Esophagus squamous epithelium (tissue), 5 donors: ENCODE measurements at regions not wholly inside any gene's neighbourhood (a gene's known extent, or its start where the extent isn't known, plus 50 kb on each side); places are given as distances from the start of the nearest gene placed in this dataset.

Source experiments
- DNase-seq: peaks from one replicate; lab custom pipeline; 2025; lab: John Stamatoyannopoulos, UW
- H3K27ac ChIP-seq, 4 donors: fragments of 200-600 bp; sonication (generic); one replicate each; pipeline ENCODE4 v1.5.1; 2016 to 2019; ENCODE audit warnings: mild to moderate bottlenecking in 1 of 4
- H3K27me3 ChIP-seq, 4 donors: fragments of 200-600 bp; sonication (generic); 1 replicate in 3 of 4; 2 replicates in 1 of 4; pipeline versions ENCODE4 v1.5.1 to v1.6.0; 2017 to 2021; ENCODE audit warnings: antibody characterized with exemption in 1 of 4
- H3K36me3 ChIP-seq, 3 donors: fragments of 200-600 bp; sonication (generic); one replicate each; pipeline ENCODE4 v1.5.1; 2016 to 2019
- H3K4me1 ChIP-seq, 3 donors: fragments of 200-600 bp; sonication (generic); one replicate each; pipeline ENCODE4 v1.5.1; 2017 to 2019
- H3K4me3 ChIP-seq, 4 donors: fragments of 200-600 bp; sonication (generic); 1 replicate in 3 of 4; 2 replicates in 1 of 4; pipeline ENCODE4 v1.5.1; 2016 to 2019; ENCODE audit warnings: mild to moderate bottlenecking in 2 of 4, moderate library complexity in 1 of 4
- H3K9me3 ChIP-seq, 3 donors: fragments of 200-600 bp; sonication (generic); one replicate each; pipeline ENCODE4 v1.5.1; 2016 to 2019
- CTCF ChIP-seq, 6 experiments: fragments of 450-650 bp in 4 of 6; fragments of 200-600 bp in 2 of 6; sonication (generic) in 2 of 6; IDR thresholded peaks; one replicate each; pipeline ENCODE4 v1.5.1; 2016 to 2019; ENCODE audit warnings: antibody characterized with exemption in 6 of 6, mild to moderate bottlenecking in 4 of 6, moderate library complexity in 4 of 6
- POLR2A ChIP-seq, 4 donors: fragments of 450-650 bp; IDR thresholded peaks; one replicate each; pipeline ENCODE4 v1.6.1; 2017; ENCODE audit warnings: antibody characterized with exemption in 4 of 4, mild to moderate bottlenecking in 4 of 4, moderate library complexity in 3 of 4
- WGBS, 2 donors: methylation state at CpG; one replicate each; pipeline ENCODE4 v1.1.5; 2018; 5-methylcytosine and 5-hydroxymethylcytosine counted together
- intact Hi-C: fragments of 100-400 bp; cut with DNase I; formaldehyde crosslinking; loops from one replicate; pipeline ENCODE4 v1.15.0; 2022
- donor health status: DM: yes; HTN: yes; CAD: no.

GRCh38 chr2:52884761-52885352, 882.7 kb upstream of the CHAC2 start:
- intact Hi-C loops = no loop called here
- TF ChIP-seq CTCF (IDR thresholded peaks at IDR 0.05) = no peak
- TF ChIP-seq POLR2A (IDR thresholded peaks at IDR 0.05) = no peak
- DNase-seq = no peak
- WGBS, 2 donors = 48 to 56% methylated on average over 3 of the region's 3 CpGs
- no peak overlapping the region for H3K4me3 ChIP-seq
- H3K36me3 ChIP-seq = no peaks in the 10 kb centered on the region
- H3K27me3 ChIP-seq = no peaks in the 10 kb centered on the region
- no peaks in the 10 kb centered on the region for H3K4me1 ChIP-seq
- no peaks in the 10 kb centered on the region for H3K9me3 ChIP-seq
- no peak overlapping the region for H3K27ac ChIP-seq

- WGBS, 2 donors = 45 to 57% methylated on average over 2 of the region's 2 CpGs
- Histone ChIP-seq H3K4me1 (no peaks in the 10 kb centered on the region), H3K27ac (no peak overlapping the region), H3K4me3 (no peak overlapping the region), H3K27me3 (no peaks in the 10 kb centered on the region), H3K36me3 (no peaks in the 10 kb centered on the region), H3K9me3 (no peaks in the 10 kb centered on the region)
- intact Hi-C loops = no loop called here
- DNase-seq = no peak
- no peak for TF ChIP-seq CTCF (IDR thresholded peaks at IDR 0.05)
- TF ChIP-seq POLR2A (IDR thresholded peaks at IDR 0.05) = no peak
These were observed 884.6 kb upstream of the CHAC2 start for GRCh38 chr2:52882974-52883373.

GRCh38 chr2:52881606-52882005, 886.0 kb upstream of the CHAC2 start:
- no peaks in the 10 kb centered on the region for H3K27me3 ChIP-seq
- no peaks in the 10 kb centered on the region for H3K36me3 ChIP-seq
- no peaks in the 10 kb centered on the region for H3K4me1 ChIP-seq
- no peak overlapping the region for H3K4me3 ChIP-seq
- TF ChIP-seq CTCF (IDR thresholded peaks at IDR 0.05) = no peak
- no peak for TF ChIP-seq POLR2A (IDR thresholded peaks at IDR 0.05)
- 42 to 62% methylated on average over 1 of the region's 1 CpG for WGBS, 2 donors
- intact Hi-C loops = no loop called here
- DNase-seq = no peak
- no peaks in the 10 kb centered on the region for H3K9me3 ChIP-seq
- H3K27ac ChIP-seq = no peak overlapping the region

GRCh38 chr2:52880872-52881271, 886.7 kb upstream of the CHAC2 start:
- no peak for DNase-seq
- H3K36me3 ChIP-seq = no peaks in the 10 kb centered on the region
- no peaks in the 10 kb centered on the region for H3K4me1 ChIP-seq
- intact Hi-C loops = no loop called here
- WGBS, 2 donors = 59 to 66% methylated on average over 3 of the region's 3 CpGs
- H3K9me3 ChIP-seq = no peaks in the 10 kb centered on the region
- H3K27me3 ChIP-seq = no peaks in the 10 kb centered on the region
- H3K4me3 ChIP-seq = no peak overlapping the region
- TF ChIP-seq POLR2A (IDR thresholded peaks at IDR 0.05) (no peak), CTCF (IDR thresholded peaks at IDR 0.05) (no peak)
- no peak overlapping the region for H3K27ac ChIP-seq

GRCh38 chr2:52879561-52879960, 888.0 kb upstream of the CHAC2 start:
- no peak for TF ChIP-seq CTCF (IDR thresholded peaks at IDR 0.05)
- TF ChIP-seq POLR2A (IDR thresholded peaks at IDR 0.05) = no peak
- no peaks in the 10 kb centered on the region for H3K36me3 ChIP-seq
- no peak for DNase-seq
- WGBS, 2 donors = 51 to 60% methylated on average over 4 of the region's 4 CpGs
- no peak overlapping the region for H3K27ac ChIP-seq
- H3K4me1 ChIP-seq = no peaks in the 10 kb centered on the region
- no peaks in the 10 kb centered on the region for H3K27me3 ChIP-seq
- intact Hi-C loops = no loop called here
- no peaks in the 10 kb centered on the region for H3K9me3 ChIP-seq
- H3K4me3 ChIP-seq = no peak overlapping the region
